HEK293 (cell line): ENCODE measurements at regions not wholly inside any gene's neighbourhood (a gene's known extent, or its start where the extent isn't known, plus 50 kb on each side); places are given as distances from the start of the nearest gene placed in this dataset.

ENCODE experiments used
- CTCF ChIA-PET: fragments of 350-600 bp; formaldehyde crosslinking; extraction: SDS; loops from one replicate; lab custom pipeline; 2021; ENCODE audit warnings: antibody characterized with exemption; lab: Yijun Ruan, JAX
- POLR2A ChIA-PET: fragments of 300-600 bp; formaldehyde crosslinking; extraction: SDS; loops from one replicate; lab custom pipeline; 2020; ENCODE audit warnings: antibody characterized with exemption, inconsistent platforms; lab: Yijun Ruan, JAX
- H3K27ac ChIP-seq: fragments of 200-500 bp; sonication (Bioruptor generic); 2 replicates; pipeline ENCODE4 v1.5.1; 2014; ENCODE audit warnings: low read depth, low read length, control low read depth, inconsistent platforms; ENCODE audit errors: extremely low read depth
- H3K36me3 ChIP-seq, 2 experiments: fragments of 200-500 bp in 1 of 2; sonication (Bioruptor generic) in 1 of 2; 1 replicate in 1 of 2; 2 replicates in 1 of 2; pipeline ENCODE4 v1.5.1; 2014 to 2017; ENCODE audit warnings: inconsistent platforms in 2 of 2, low read length in 2 of 2; ENCODE audit not compliant: control insufficient read depth in 2 of 2, insufficient read depth in 1 of 2
- H3K4me1 ChIP-seq: fragments of 200-500 bp; sonication (Bioruptor generic); 2 replicates; pipeline ENCODE4 v1.5.1; 2014; ENCODE audit warnings: mild to moderate bottlenecking, low read length, inconsistent platforms; ENCODE audit not compliant: control insufficient read depth, insufficient read depth
- H3K4me3 ChIP-seq: 2 replicates; pipeline ENCODE4 v1.5.1; 2011; ENCODE audit warnings: low read depth, mild to moderate bottlenecking, control low read depth, low read length, moderate library complexity
- H3K9me3 ChIP-seq: fragments of 200-500 bp; sonication (Bioruptor generic); 2 replicates; pipeline ENCODE4 v1.5.1; 2014; ENCODE audit warnings: low read depth, low read length, inconsistent platforms; ENCODE audit not compliant: control insufficient read depth, insufficient read depth
- HOXC10 ChIP-seq: sonication (generic); formaldehyde crosslinking; IDR thresholded peaks from 2 replicates; pipeline ENCODE4 v1.8.1; 2023; ENCODE audit warnings: mild to moderate bottlenecking, missing genetic modification reagents
- KLF9 ChIP-seq: fragments of 450-650 bp; formaldehyde crosslinking; IDR thresholded peaks from 2 replicates; pipeline ENCODE4 v1.5.1; 2016; ENCODE audit warnings: missing biosample characterization, missing genetic modification characterization, low read depth
- MYNN ChIP-seq: fragments of 450-650 bp; formaldehyde crosslinking; IDR thresholded peaks from 2 replicates; pipeline ENCODE4 v1.5.1; 2016; ENCODE audit warnings: missing biosample characterization, missing genetic modification characterization, borderline replicate concordance
- PBX3 ChIP-seq: sonication (generic); formaldehyde crosslinking; IDR thresholded peaks from 2 replicates; pipeline ENCODE4 v1.8.1; 2022; ENCODE audit warnings: mild to moderate bottlenecking, moderate library complexity, missing genetic modification reagents
- SP2 ChIP-seq: fragments of 450-650 bp; formaldehyde crosslinking; IDR thresholded peaks from 2 replicates; pipeline ENCODE4 v1.5.1; 2016; ENCODE audit warnings: missing biosample characterization, missing genetic modification characterization
- ZBTB1 ChIP-seq: fragments of 450-650 bp; formaldehyde crosslinking; IDR thresholded peaks from 2 replicates; pipeline ENCODE4 v1.5.1; 2016; ENCODE audit warnings: missing biosample characterization, missing genetic modification characterization
- ZBTB48 ChIP-seq: fragments of 450-650 bp; formaldehyde crosslinking; IDR thresholded peaks from 2 replicates; pipeline ENCODE4 v1.5.1; 2016; ENCODE audit warnings: missing biosample characterization, missing genetic modification characterization
- ZNF266 ChIP-seq: fragments of 450-650 bp; formaldehyde crosslinking; IDR thresholded peaks from 2 replicates; pipeline ENCODE4 v1.5.1; 2016; ENCODE audit warnings: missing biosample characterization, missing genetic modification characterization, low read depth
- ZNF311 ChIP-seq: fragments of 450-650 bp; formaldehyde crosslinking; IDR thresholded peaks from 2 replicates; pipeline ENCODE4 v1.5.1; 2017; ENCODE audit warnings: missing biosample characterization, missing genetic modification characterization, borderline replicate concordance
- ZNF37A ChIP-seq: fragments of 450-650 bp; IDR thresholded peaks from 2 replicates; pipeline ENCODE4 v1.5.1; 2018; ENCODE audit warnings: missing biosample characterization, missing genetic modification characterization
- ZNF423 ChIP-seq: fragments of 450-650 bp; formaldehyde crosslinking; IDR thresholded peaks from 2 replicates; pipeline ENCODE4 v1.5.1; 2016; ENCODE audit warnings: missing biosample characterization, missing genetic modification characterization
- ZNF571 ChIP-seq: fragments of 450-650 bp; formaldehyde crosslinking; IDR thresholded peaks from 2 replicates; pipeline ENCODE4 v1.5.0; 2017; ENCODE audit warnings: missing biosample characterization, missing genetic modification characterization
- ZNF645 ChIP-seq: fragments of 450-650 bp; formaldehyde crosslinking; IDR thresholded peaks from 2 replicates; pipeline ENCODE4; 2016; ENCODE audit warnings: missing biosample characterization, missing genetic modification characterization
- ZNF660 ChIP-seq: fragments of 450-650 bp; IDR thresholded peaks from 2 replicates; pipeline ENCODE4 v1.5.1; 2018; ENCODE audit warnings: missing biosample characterization, mild to moderate bottlenecking, missing genetic modification characterization
- ZNF785 ChIP-seq: fragments of 450-650 bp; formaldehyde crosslinking; IDR thresholded peaks from 2 replicates; pipeline ENCODE4 v1.5.1; 2016; ENCODE audit warnings: missing biosample characterization, missing genetic modification characterization
- ZNF792 ChIP-seq: fragments of 450-650 bp; formaldehyde crosslinking; IDR thresholded peaks from 2 replicates; pipeline ENCODE4 v1.5.1; 2016; ENCODE audit warnings: missing biosample characterization, missing genetic modification characterization
- ZSCAN16 ChIP-seq: fragments of 450-650 bp; formaldehyde crosslinking; IDR thresholded peaks from 2 replicates; pipeline ENCODE4 v1.5.1; 2016; ENCODE audit warnings: missing biosample characterization, missing genetic modification characterization
- TF ChIP-seq, protein P1 (sequence below): fragments of 450-650 bp; formaldehyde crosslinking; IDR thresholded peaks from 2 replicates; pipeline ENCODE4 v1.5.1; 2016; ENCODE audit warnings: missing biosample characterization, missing genetic modification characterization
- TF ChIP-seq, protein P2 (sequence below): fragments of 450-650 bp; formaldehyde crosslinking; IDR thresholded peaks from 2 replicates; pipeline ENCODE4 v1.5.1; 2016; ENCODE audit warnings: missing biosample characterization, missing genetic modification characterization
- TF ChIP-seq, protein P3 (sequence below): fragments of 450-650 bp; formaldehyde crosslinking; IDR thresholded peaks from 2 replicates; pipeline ENCODE4 v1.5.1; 2016; ENCODE audit warnings: missing biosample characterization, missing genetic modification characterization
- TF ChIP-seq, protein P4 (sequence below): fragments of 450-650 bp; formaldehyde crosslinking; IDR thresholded peaks from 2 replicates; pipeline ENCODE4 v1.5.1; 2016; ENCODE audit warnings: missing biosample characterization, missing genetic modification characterization, borderline replicate concordance

GRCh38 chr16:60811657-60812056 is 1224.6 kb downstream of the CDH8 start:
- Histone ChIP-seq H3K4me3 (no peak overlapping the region), H3K36me3 (no peaks in the 10 kb centered on the region), H3K27ac (no peak overlapping the region), H3K9me3 (no peaks in the 10 kb centered on the region), H3K4me1 (no peaks in the 10 kb centered on the region)
- ChIA-PET POLR2A (no interaction called here), CTCF (no interaction called here)
- TF ChIP-seq PBX3 (CRISPR knock-in tag) (no peak), ZNF645 (tag by site-specific recombination) (no peak), ZNF660 (tag by site-specific recombination) (no peak), ZNF423 (tag by site-specific recombination) (no peak), HOXC10 (CRISPR knock-in tag) (no peak), KLF9 (tag by site-specific recombination) (no peak), ZBTB48 (tag by site-specific recombination) (no peak)
- TF ChIP-seq, protein P1, sequence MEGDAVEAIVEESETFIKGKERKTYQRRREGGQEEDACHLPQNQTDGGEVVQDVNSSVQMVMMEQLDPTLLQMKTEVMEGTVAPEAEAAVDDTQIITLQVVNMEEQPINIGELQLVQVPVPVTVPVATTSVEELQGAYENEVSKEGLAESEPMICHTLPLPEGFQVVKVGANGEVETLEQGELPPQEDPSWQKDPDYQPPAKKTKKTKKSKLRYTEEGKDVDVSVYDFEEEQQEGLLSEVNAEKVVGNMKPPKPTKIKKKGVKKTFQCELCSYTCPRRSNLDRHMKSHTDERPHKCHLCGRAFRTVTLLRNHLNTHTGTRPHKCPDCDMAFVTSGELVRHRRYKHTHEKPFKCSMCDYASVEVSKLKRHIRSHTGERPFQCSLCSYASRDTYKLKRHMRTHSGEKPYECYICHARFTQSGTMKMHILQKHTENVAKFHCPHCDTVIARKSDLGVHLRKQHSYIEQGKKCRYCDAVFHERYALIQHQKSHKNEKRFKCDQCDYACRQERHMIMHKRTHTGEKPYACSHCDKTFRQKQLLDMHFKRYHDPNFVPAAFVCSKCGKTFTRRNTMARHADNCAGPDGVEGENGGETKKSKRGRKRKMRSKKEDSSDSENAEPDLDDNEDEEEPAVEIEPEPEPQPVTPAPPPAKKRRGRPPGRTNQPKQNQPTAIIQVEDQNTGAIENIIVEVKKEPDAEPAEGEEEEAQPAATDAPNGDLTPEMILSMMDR = no peak

- H3K4me1 ChIP-seq = no peaks in the 10 kb centered on the region
- H3K27ac ChIP-seq = no peak overlapping the region
- H3K36me3 ChIP-seq = no peaks in the 10 kb centered on the region
- H3K9me3 ChIP-seq = no peaks in the 10 kb centered on the region
- CTCF ChIA-PET = no interaction called here
- H3K4me3 ChIP-seq = no peak overlapping the region
- POLR2A ChIA-PET = interaction anchor here (0.5 kb wide), 1 partner anchor 175 kb away, joined by 3 read pairs; no protein-coding TSS in a partner anchor
- TF ChIP-seq, protein P2, sequence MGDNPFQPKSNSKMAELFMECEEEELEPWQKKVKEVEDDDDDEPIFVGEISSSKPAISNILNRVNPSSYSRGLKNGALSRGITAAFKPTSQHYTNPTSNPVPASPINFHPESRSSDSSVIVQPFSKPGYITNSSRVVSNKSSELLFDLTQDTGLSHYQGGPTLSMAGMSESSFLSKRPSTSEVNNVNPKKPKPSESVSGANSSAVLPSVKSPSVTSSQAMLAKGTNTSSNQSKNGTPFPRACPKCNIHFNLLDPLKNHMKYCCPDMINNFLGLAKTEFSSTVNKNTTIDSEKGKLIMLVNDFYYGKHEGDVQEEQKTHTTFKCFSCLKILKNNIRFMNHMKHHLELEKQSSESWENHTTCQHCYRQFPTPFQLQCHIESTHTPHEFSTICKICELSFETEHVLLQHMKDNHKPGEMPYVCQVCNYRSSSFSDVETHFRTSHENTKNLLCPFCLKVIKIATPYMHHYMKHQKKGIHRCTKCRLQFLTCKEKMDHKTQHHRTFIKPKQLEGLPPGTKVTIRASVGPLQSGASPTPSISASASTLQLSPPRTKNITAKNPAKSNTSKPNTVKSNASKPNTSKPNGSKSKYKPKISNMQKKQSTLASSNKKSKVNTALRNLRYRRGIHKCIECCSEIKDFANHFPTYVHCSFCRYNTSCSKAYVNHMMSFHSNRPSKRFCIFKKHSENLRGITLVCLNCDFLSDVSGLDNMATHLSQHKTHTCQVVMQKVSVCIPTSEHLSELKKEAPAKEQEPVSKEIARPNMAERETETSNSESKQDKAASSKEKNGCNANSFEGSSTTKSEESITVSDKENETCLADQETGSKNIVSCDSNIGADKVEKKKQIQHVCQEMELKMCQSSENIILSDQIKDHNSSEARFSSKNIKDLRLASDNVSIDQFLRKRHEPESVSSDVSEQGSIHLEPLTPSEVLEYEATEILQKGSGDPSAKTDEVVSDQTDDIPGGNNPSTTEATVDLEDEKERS = no peak
- TF ChIP-seq ZNF311 (tag by site-specific recombination) = no peak
- TF ChIP-seq MYNN (tag by site-specific recombination) = no peak
- no peak for TF ChIP-seq ZSCAN16 (tag by site-specific recombination)
- TF ChIP-seq ZNF785 (tag by site-specific recombination) = no peak
- no peak for TF ChIP-seq ZNF792 (tag by site-specific recombination)
- TF ChIP-seq ZNF571 (tag by site-specific recombination) = no peak
- TF ChIP-seq, protein P3, sequence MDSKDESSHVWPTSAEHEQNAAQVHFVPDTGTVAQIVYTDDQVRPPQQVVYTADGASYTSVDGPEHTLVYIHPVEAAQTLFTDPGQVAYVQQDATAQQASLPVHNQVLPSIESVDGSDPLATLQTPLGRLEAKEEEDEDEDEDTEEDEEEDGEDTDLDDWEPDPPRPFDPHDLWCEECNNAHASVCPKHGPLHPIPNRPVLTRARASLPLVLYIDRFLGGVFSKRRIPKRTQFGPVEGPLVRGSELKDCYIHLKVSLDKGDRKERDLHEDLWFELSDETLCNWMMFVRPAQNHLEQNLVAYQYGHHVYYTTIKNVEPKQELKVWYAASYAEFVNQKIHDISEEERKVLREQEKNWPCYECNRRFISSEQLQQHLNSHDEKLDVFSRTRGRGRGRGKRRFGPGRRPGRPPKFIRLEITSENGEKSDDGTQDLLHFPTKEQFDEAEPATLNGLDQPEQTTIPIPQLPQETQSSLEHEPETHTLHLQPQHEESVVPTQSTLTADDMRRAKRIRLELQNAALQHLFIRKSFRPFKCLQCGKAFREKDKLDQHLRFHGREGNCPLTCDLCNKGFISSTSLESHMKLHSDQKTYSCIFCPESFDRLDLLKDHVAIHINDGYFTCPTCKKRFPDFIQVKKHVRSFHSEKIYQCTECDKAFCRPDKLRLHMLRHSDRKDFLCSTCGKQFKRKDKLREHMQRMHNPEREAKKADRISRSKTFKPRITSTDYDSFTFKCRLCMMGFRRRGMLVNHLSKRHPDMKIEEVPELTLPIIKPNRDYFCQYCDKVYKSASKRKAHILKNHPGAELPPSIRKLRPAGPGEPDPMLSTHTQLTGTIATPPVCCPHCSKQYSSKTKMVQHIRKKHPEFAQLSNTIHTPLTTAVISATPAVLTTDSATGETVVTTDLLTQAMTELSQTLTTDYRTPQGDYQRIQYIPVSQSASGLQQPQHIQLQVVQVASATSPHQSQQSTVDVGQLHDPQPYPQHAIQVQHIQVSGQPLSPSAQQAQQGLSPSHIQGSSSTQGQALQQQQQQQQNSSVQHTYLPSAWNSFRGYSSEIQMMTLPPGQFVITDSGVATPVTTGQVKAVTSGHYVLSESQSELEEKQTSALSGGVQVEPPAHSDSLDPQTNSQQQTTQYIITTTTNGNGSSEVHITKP (tag by site-specific recombination) = no peak
- TF ChIP-seq, protein P4, sequence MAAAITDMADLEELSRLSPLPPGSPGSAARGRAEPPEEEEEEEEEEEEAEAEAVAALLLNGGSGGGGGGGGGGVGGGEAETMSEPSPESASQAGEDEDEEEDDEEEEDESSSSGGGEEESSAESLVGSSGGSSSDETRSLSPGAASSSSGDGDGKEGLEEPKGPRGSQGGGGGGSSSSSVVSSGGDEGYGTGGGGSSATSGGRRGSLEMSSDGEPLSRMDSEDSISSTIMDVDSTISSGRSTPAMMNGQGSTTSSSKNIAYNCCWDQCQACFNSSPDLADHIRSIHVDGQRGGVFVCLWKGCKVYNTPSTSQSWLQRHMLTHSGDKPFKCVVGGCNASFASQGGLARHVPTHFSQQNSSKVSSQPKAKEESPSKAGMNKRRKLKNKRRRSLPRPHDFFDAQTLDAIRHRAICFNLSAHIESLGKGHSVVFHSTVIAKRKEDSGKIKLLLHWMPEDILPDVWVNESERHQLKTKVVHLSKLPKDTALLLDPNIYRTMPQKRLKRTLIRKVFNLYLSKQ (tag by site-specific recombination) = no peak
- TF ChIP-seq ZNF266 = no peak
- no peak for TF ChIP-seq ZNF37A (tag by site-specific recombination)
- TF ChIP-seq SP2 (tag by site-specific recombination) = no peak
- TF ChIP-seq ZBTB1 (tag by site-specific recombination) = no peak
Observed at GRCh38 chr16:60811051-60811608, 1225.1 kb downstream of the CDH8 start.
